ENCODE measurements at regions not wholly inside any gene's neighbourhood (a gene's known extent, or its start where the extent isn't known, plus 50 kb on each side); places are given as distances from the start of the nearest gene placed in this dataset.

- TF ChIP-seq ZNF23 (tag by site-specific recombination; IDR thresholded peaks at IDR 0.05; ENCODE audit: borderline replicate concordance) (no peak), RBAK (tag by site-specific recombination; IDR thresholded peaks at IDR 0.05) (no peak), ZNF335 (tag by site-specific recombination; conservative IDR thresholded peaks at IDR 0.05) (no peak), ZBTB10 (tag by site-specific recombination; IDR thresholded peaks at IDR 0.05) (no peak), ZBTB8A (tag by site-specific recombination; IDR thresholded peaks at IDR 0.05) (no peak), TSHZ1 (tag by site-specific recombination; IDR thresholded peaks at IDR 0.05; ENCODE audit: borderline replicate concordance) (no peak), ZNF747 (tag by site-specific recombination; IDR thresholded peaks at IDR 0.05) (no peak), ZNF664 (tag by site-specific recombination; IDR thresholded peaks at IDR 0.05) (no peak), ZNF138 (tag by site-specific recombination; IDR thresholded peaks at IDR 0.05; ENCODE audit: borderline replicate concordance) (no peak), ZNF274 (IDR thresholded peaks at IDR 0.05; ENCODE audit: low read length) (no peak), ZNF274 (tag by site-specific recombination; IDR thresholded peaks at IDR 0.05; ENCODE audit: borderline replicate concordance) (no peak), ZNF792 (tag by site-specific recombination; IDR thresholded peaks at IDR 0.05) (no peak), ZNF580 (tag by site-specific recombination; IDR thresholded peaks at IDR 0.05) (no peak), ZBTB49 (tag by site-specific recombination; IDR thresholded peaks at IDR 0.05; ENCODE audit: low read depth) (no peak)
These were observed 63.4 kb downstream of the VAX1 start for GRCh38 chr10:117074621-117075020.

Data from HEK293 (cell line).